Breast epithelium (tissue), 4 donors: ENCODE measurements at regions not wholly inside any gene's neighbourhood (a gene's known extent, or its start where the extent isn't known, plus 50 kb on each side); places are given as distances from the start of the nearest gene placed in this dataset.

Source experiments
- DNase-seq, 2 donors: peaks; one replicate each; pipeline ENCODE4 v3.0.0-alpha.2; 2019; ENCODE audit warnings: low spot score in 2 of 2
- H3K27ac ChIP-seq, 2 donors: fragments of 200-600 bp; sonication (generic) in 1 of 2; one replicate each; pipeline ENCODE4 v1.5.1; 2016 to 2019; ENCODE audit warnings: mild to moderate bottlenecking in 1 of 2
- H3K27me3 ChIP-seq, 2 donors: fragments of 200-600 bp; sonication (generic) in 1 of 2; one replicate each; pipeline versions ENCODE4 v1.5.1 to v1.6.0; 2017 to 2019; ENCODE audit warnings: control low read depth in 1 of 2, mild to moderate bottlenecking in 1 of 2
- H3K36me3 ChIP-seq: fragments of 200-600 bp; one replicate; pipeline ENCODE4 v1.5.1; 2019
- H3K4me1 ChIP-seq, 2 donors: fragments of 200-600 bp; sonication (generic); one replicate each; pipeline ENCODE4 v1.5.1; 2016 to 2019; ENCODE audit warnings: control low read depth in 1 of 2
- H3K4me3 ChIP-seq, 3 donors: fragments of 200-600 bp; sonication (generic); 1 replicate in 2 of 3; 2 replicates in 1 of 3; pipeline ENCODE4 v1.5.1; 2016 to 2019; ENCODE audit warnings: mild to moderate bottlenecking in 3 of 3, moderate library complexity in 2 of 3
- H3K9me3 ChIP-seq, 2 donors: fragments of 200-600 bp; sonication (generic) in 1 of 2; one replicate each; pipeline ENCODE4 v1.5.1; 2016 to 2019; ENCODE audit warnings: control low read depth in 1 of 2
- CTCF ChIP-seq, 3 donors: fragments of 450-650 bp; IDR thresholded peaks; one replicate each; pipeline ENCODE4 v1.5.1; 2016 to 2017; ENCODE audit warnings: antibody characterized with exemption in 3 of 3, mild to moderate bottlenecking in 3 of 3, moderate library complexity in 3 of 3
- POLR2A ChIP-seq: fragments of 450-650 bp; IDR thresholded peaks from one replicate; pipeline ENCODE4 v1.6.1; 2016; ENCODE audit warnings: antibody characterized with exemption, mild to moderate bottlenecking, moderate library complexity
- POLR2AphosphoS5 ChIP-seq, 3 donors: sonication (generic); formaldehyde crosslinking; IDR thresholded peaks; one replicate each; pipeline ENCODE4 v1.6.1; 2017; ENCODE audit warnings: antibody characterized with exemption in 3 of 3
- intact Hi-C: fragments of 100-400 bp; cut with DNase I; formaldehyde crosslinking; loops from one replicate; pipeline ENCODE4 v1.15.1; 2023; ENCODE audit warnings: low total_unique reads

GRCh38 chr3:26825454-26825853, 202.9 kb downstream of the LRRC3B start:
- Histone ChIP-seq H3K27ac (no peak overlapping the region), H3K36me3 (no peaks in the 10 kb centered on the region), H3K9me3 (peaks cover 11 to 66% of the 10 kb centered on the region in 2 donors), H3K4me1 (no peaks in the 10 kb centered on the region), H3K4me3 (no peak overlapping the region), H3K27me3 (no peaks in the 10 kb centered on the region)
- no peak for TF ChIP-seq POLR2A
- no peak for TF ChIP-seq POLR2AphosphoS5 (IDR thresholded peaks at IDR 0.05)
- TF ChIP-seq CTCF (IDR thresholded peaks at IDR 0.05), result no peak
- DNase-seq, result no peak
- intact Hi-C loops, result no loop called here

- H3K27me3 ChIP-seq, result no peaks in the 10 kb centered on the region
- no peak overlapping the region for H3K4me3 ChIP-seq
- H3K27ac ChIP-seq, result no peak overlapping the region
- intact Hi-C loops, result no loop called here
- peaks cover 7 to 48% of the 10 kb centered on the region in 2 donors for H3K9me3 ChIP-seq
- no peaks in the 10 kb centered on the region for H3K36me3 ChIP-seq
- TF ChIP-seq POLR2A (no peak), CTCF (IDR thresholded peaks at IDR 0.05) (no peak), POLR2AphosphoS5 (IDR thresholded peaks at IDR 0.05) (no peak)
- no peaks in the 10 kb centered on the region for H3K4me1 ChIP-seq
- no peak for DNase-seq
Observed at GRCh38 chr3:26827169-26827568, 204.6 kb downstream of the LRRC3B start.

GRCh38 chr3:26838026-26838425, 215.5 kb downstream of the LRRC3B start:
- Histone ChIP-seq H3K4me1 (no peaks in the 10 kb centered on the region), H3K36me3 (no peaks in the 10 kb centered on the region), H3K27ac (no peak overlapping the region), H3K27me3 (no peaks in the 10 kb centered on the region), H3K9me3 (no peaks in the 10 kb centered on the region), H3K4me3 (no peak overlapping the region)
- intact Hi-C loops, result no loop called here
- DNase-seq, result no peak
- TF ChIP-seq CTCF (IDR thresholded peaks at IDR 0.05), result no peak
- TF ChIP-seq POLR2A, result no peak
- no peak for TF ChIP-seq POLR2AphosphoS5 (IDR thresholded peaks at IDR 0.05)

GRCh38 chr3:26839001-26839400, 216.4 kb downstream of the LRRC3B start:
- TF ChIP-seq POLR2AphosphoS5 (IDR thresholded peaks at IDR 0.05) (no peak), POLR2A (no peak), CTCF (IDR thresholded peaks at IDR 0.05) (no peak)
- H3K27ac ChIP-seq, result no peak overlapping the region
- H3K4me1 ChIP-seq, result no peaks in the 10 kb centered on the region
- H3K27me3 ChIP-seq, result no peaks in the 10 kb centered on the region
- intact Hi-C loops, result no loop called here
- DNase-seq, result no peak
- no peak overlapping the region for H3K4me3 ChIP-seq
- H3K36me3 ChIP-seq, result no peaks in the 10 kb centered on the region
- no peaks in the 10 kb centered on the region for H3K9me3 ChIP-seq

- no peaks in the 10 kb centered on the region for H3K4me1 ChIP-seq
- intact Hi-C loops, result no loop called here
- no peak overlapping the region for H3K27ac ChIP-seq
- no peaks in the 10 kb centered on the region for H3K9me3 ChIP-seq
- TF ChIP-seq POLR2AphosphoS5 (IDR thresholded peaks at IDR 0.05) (no peak), POLR2A (no peak), CTCF (IDR thresholded peaks at IDR 0.05) (no peak)
- H3K4me3 ChIP-seq, result no peak overlapping the region
- H3K36me3 ChIP-seq, result no peaks in the 10 kb centered on the region
- no peak for DNase-seq
- no peaks in the 10 kb centered on the region for H3K27me3 ChIP-seq
Observed at GRCh38 chr3:26840272-26840870, 217.8 kb downstream of the LRRC3B start.
